ENCODE measurements at regions not wholly inside any gene's neighbourhood (a gene's known extent, or its start where the extent isn't known, plus 50 kb on each side); places are given as distances from the start of the nearest gene placed in this dataset.

GRCh38 chr13:74009100-74009668 lies 125.0 kb downstream of the KLF12 start:
- TF ChIP-seq POLR2A (IDR thresholded peaks at IDR 0.05) = no peak
- TF ChIP-seq CTCF (IDR thresholded peaks at IDR 0.05) = no peak

Measured in body of pancreas (tissue), 4 donors.